Natural killer cell (primary cell): ENCODE measurements at regions not wholly inside any gene's neighbourhood (a gene's known extent, or its start where the extent isn't known, plus 50 kb on each side); places are given as distances from the start of the nearest gene placed in this dataset.

Source experiments
- ATAC-seq, 3 donors: fragments of 150-1000 bp in 2 of 3; fragments of 200-7000 bp in 1 of 3; cut with Tn5 transposase; 1 replicate in 1 of 3; 2 replicates in 2 of 3; pipeline ENCODE4 v1.10.0; 2021; ENCODE audit warnings: mild to moderate bottlenecking in 2 of 3, moderate library complexity in 2 of 3
- DNase-seq, 2 donors: peaks; one replicate each; pipeline versions ENCODE4 v3.0.0 to v3.0.0-alpha.2; 2013 to 2021; ENCODE audit warnings: mixed read lengths in 1 of 2
- H3K27ac ChIP-seq: one replicate; pipeline ENCODE4 v1.5.1; 2013; ENCODE audit warnings: mild to moderate bottlenecking, low read length
- H3K27me3 ChIP-seq: one replicate; pipeline ENCODE4 v1.6.1; 2013; ENCODE audit warnings: low read length; ENCODE audit not compliant: control insufficient read depth, insufficient read depth
- H3K36me3 ChIP-seq: one replicate; pipeline ENCODE4 v1.6.1; 2013; ENCODE audit warnings: low read length; ENCODE audit not compliant: control insufficient read depth, insufficient read depth
- H3K4me1 ChIP-seq: one replicate; pipeline ENCODE4 v1.6.1; 2013; ENCODE audit warnings: low read length; ENCODE audit not compliant: control insufficient read depth, insufficient read depth
- H3K4me3 ChIP-seq: one replicate; pipeline ENCODE4 v1.5.1; 2013; ENCODE audit warnings: low read length
- H3K9me3 ChIP-seq: one replicate; pipeline ENCODE4 v1.6.1; 2013; ENCODE audit warnings: low read length; ENCODE audit not compliant: control insufficient read depth, insufficient read depth
- H3K27ac Mint-ChIP-seq, 2 donors: one replicate each; pipeline ENCODE4 v1.8.0; 2022; ENCODE audit warnings: mild to moderate bottlenecking in 2 of 2, mixed read lengths in 2 of 2, moderate library complexity in 1 of 2
- H3K27me3 Mint-ChIP-seq, 2 donors: one replicate each; pipeline ENCODE4 v1.8.0; 2022; ENCODE audit warnings: low read depth in 2 of 2, mixed read lengths in 2 of 2
- H3K36me3 Mint-ChIP-seq: one replicate; pipeline ENCODE4 v1.8.0; 2022; ENCODE audit warnings: mixed read lengths
- H3K4me1 Mint-ChIP-seq, 2 donors: one replicate each; pipeline ENCODE4 v1.8.0; 2022; ENCODE audit warnings: mixed read lengths in 2 of 2
- H3K4me3 Mint-ChIP-seq: one replicate; pipeline ENCODE4 v1.8.0; 2022; ENCODE audit warnings: mild to moderate bottlenecking, moderate library complexity, mixed read lengths
- H3K9me3 Mint-ChIP-seq, 2 donors: one replicate each; pipeline ENCODE4 v1.8.0; 2022; ENCODE audit warnings: mixed read lengths in 2 of 2
- CTCF ChIP-seq: fragments of 200-600 bp; IDR thresholded peaks from one replicate; pipeline ENCODE4 v1.8.0; 2022; ENCODE audit warnings: antibody characterized with exemption
- WGBS: methylation state at CpG from one replicate; pipeline ENCODE4 v1.1.7; 2013; ENCODE audit warnings: missing lambda C conversion rate; ENCODE audit not compliant: insufficient coverage; 5-methylcytosine and 5-hydroxymethylcytosine counted together
- intact Hi-C: fragments of 100-400 bp; cut with micrococcal nuclease; formaldehyde crosslinking; loops from one replicate; pipeline ENCODE4 v1.14.2; 2022

GRCh38 chr6:33961691-33962090 lies 157.9 kb upstream of the MLN start:
- intact Hi-C loops: no loop called here
- no peak for TF ChIP-seq CTCF
- 85% methylated on average over 6 of the region's 6 CpGs for WGBS
- peaks cover 0 to 3% of the 10 kb centered on the region in 2 donors for H3K9me3 Mint-ChIP-seq
- H3K27me3 ChIP-seq: peaks cover 3% of the 10 kb centered on the region
- no peak overlapping the region for H3K4me3 Mint-ChIP-seq
- no peaks in the 10 kb centered on the region for H3K36me3 ChIP-seq
- H3K36me3 Mint-ChIP-seq: no peaks in the 10 kb centered on the region
- ATAC-seq (no peak), DNase-seq (no peak)
- peaks cover 33 to 51% of the 10 kb centered on the region in 2 donors for H3K27me3 Mint-ChIP-seq
- no peak overlapping the region for H3K27ac Mint-ChIP-seq
- H3K4me1 ChIP-seq: no peaks in the 10 kb centered on the region
- H3K4me3 ChIP-seq: no peak overlapping the region
- no peak overlapping the region for H3K27ac ChIP-seq
- no peaks in the 10 kb centered on the region for H3K9me3 ChIP-seq
- H3K4me1 Mint-ChIP-seq: peaks cover 3 to 16% of the 10 kb centered on the region in 2 donors

GRCh38 chr6:33960345-33961313 lies 156.8 kb upstream of the MLN start:
- Histone ChIP-seq H3K4me1 (no peaks in the 10 kb centered on the region), H3K27me3 (peaks cover 3% of the 10 kb centered on the region), H3K9me3 (no peaks in the 10 kb centered on the region), H3K27ac (no peak overlapping the region), H3K4me3 (no peak overlapping the region), H3K36me3 (no peaks in the 10 kb centered on the region)
- 88% methylated on average over 22 of the region's 22 CpGs for WGBS
- Mint-ChIP-seq H3K4me3 (no peak overlapping the region), H3K4me1 (peaks cover 4 to 19% of the 10 kb centered on the region in 2 donors), H3K9me3 (peaks cover 0 to 3% of the 10 kb centered on the region in 2 donors), H3K27me3 (peaks cover 34 to 49% of the 10 kb centered on the region in 2 donors), H3K27ac (no peak overlapping the region), H3K36me3 (no peaks in the 10 kb centered on the region)
- no peak for DNase-seq
- TF ChIP-seq CTCF: no peak
- ATAC-seq: no peak
- intact Hi-C loops: no loop called here

GRCh38 chr6:33959661-33960344 lies 156.0 kb upstream of the MLN start:
- no peaks in the 10 kb centered on the region for H3K36me3 ChIP-seq
- H3K27me3 ChIP-seq: peaks cover under 1% of the 10 kb centered on the region
- Mint-ChIP-seq H3K4me3 (no peak overlapping the region), H3K36me3 (no peaks in the 10 kb centered on the region), H3K9me3 (no peaks in the 10 kb centered on the region), H3K4me1 (peaks cover 4 to 19% of the 10 kb centered on the region in 2 donors), H3K27me3 (peaks cover 29 to 42% of the 10 kb centered on the region in 2 donors), H3K27ac (no peak overlapping the region)
- no peak for ATAC-seq
- no peaks in the 10 kb centered on the region for H3K9me3 ChIP-seq
- TF ChIP-seq CTCF: no peak
- no peak overlapping the region for H3K4me3 ChIP-seq
- H3K4me1 ChIP-seq: no peaks in the 10 kb centered on the region
- intact Hi-C loops: no loop called here
- no peak for DNase-seq
- no peak overlapping the region for H3K27ac ChIP-seq
- WGBS: 88% methylated on average over 7 of the region's 8 CpGs
